PC-9 (cell line): ENCODE measurements at regions not wholly inside any gene's neighbourhood (a gene's known extent, or its start where the extent isn't known, plus 50 kb on each side); places are given as distances from the start of the nearest gene placed in this dataset.

Experiments used
- BruUV-seq: library from RNA; stranded (reverse); fragments of 400-500 nt; replicated peaks from 2 replicates; lab custom pipeline; 2021; lab: Mats Ljungman, UMichigan
- CTCF ChIA-PET: fragments of 300-600 bp; sonication (Branson Sonifier 250); formaldehyde crosslinking; loops from one replicate; lab custom pipeline; 2022; ENCODE audit warnings: antibody characterized with exemption; lab: Charles Lee
- POLR2A ChIA-PET: fragments of 300-600 bp; sonication (Branson Sonifier 250); formaldehyde crosslinking; loops from one replicate; lab custom pipeline; 2022; ENCODE audit warnings: antibody characterized with exemption; ENCODE audit not compliant: unreplicated experiment; lab: Charles Lee
- DNase-seq, 2 experiments: peaks; one replicate each; pipeline versions ENCODE4 v3.0.0 to v3.0.0-alpha.2; 2015 to 2022; ENCODE audit warnings: mixed read lengths in 1 of 2
- H2AFZ ChIP-seq: fragments of 200-600 bp; sonication (generic); 2 replicates; pipeline ENCODE4 v1.8.1; 2017; ENCODE audit warnings: antibody characterized with exemption
- H3F3A ChIP-seq: fragments of 200-600 bp; sonication (generic); 2 replicates; pipeline ENCODE4 v1.8.1; 2017; ENCODE audit warnings: antibody characterized with exemption, mild to moderate bottlenecking, low read depth; ENCODE audit not compliant: insufficient read depth
- H3K27ac ChIP-seq: fragments of 200-600 bp; sonication (generic); 2 replicates; pipeline ENCODE4 v1.6.1; 2016; ENCODE audit warnings: mixed run types
- H3K27me3 ChIP-seq: fragments of 200-600 bp; sonication (generic); 2 replicates; pipeline ENCODE4 v1.6.1; 2016; ENCODE audit warnings: low read depth, mixed run types; ENCODE audit not compliant: insufficient read depth
- H3K36me3 ChIP-seq: fragments of 200-600 bp; sonication (generic); 2 replicates; pipeline ENCODE4 v1.6.1; 2016; ENCODE audit warnings: low read depth, mixed run types
- H3K4me1 ChIP-seq: fragments of 200-600 bp; sonication (generic); replicated peaks from 2 replicates; pipeline ENCODE4 v1.6.1; 2016; ENCODE audit warnings: mixed run types; ENCODE audit not compliant: insufficient read depth
- H3K4me2 ChIP-seq: fragments of 200-600 bp; sonication (generic); 2 replicates; pipeline ENCODE4 v1.6.1; 2017; ENCODE audit warnings: mixed run types
- H3K4me3 ChIP-seq: fragments of 200-600 bp; sonication (generic); 2 replicates; pipeline ENCODE4 v1.6.1; 2016; ENCODE audit warnings: mixed run types
- H3K79me2 ChIP-seq: fragments of 200-600 bp; sonication (generic); 2 replicates; pipeline ENCODE4 v1.6.1; 2017; ENCODE audit warnings: low read depth, mixed run types
- H3K9me2 ChIP-seq: fragments of 200-600 bp; sonication (generic); 2 replicates; pipeline ENCODE4 v1.8.1; 2017; ENCODE audit warnings: mild to moderate bottlenecking; ENCODE audit not compliant: insufficient read depth
- H3K9me3 ChIP-seq: fragments of 200-600 bp; sonication (generic); 2 replicates; pipeline ENCODE4 v1.8.1; 2016; ENCODE audit warnings: low read depth; ENCODE audit not compliant: insufficient read depth
- H4K20me1 ChIP-seq: fragments of 200-600 bp; sonication (generic); 2 replicates; pipeline ENCODE4 v1.8.1; 2017; ENCODE audit not compliant: insufficient read depth
- EZH2 ChIP-seq: fragments of 200-600 bp; sonication (generic); IDR thresholded peaks from 2 replicates; pipeline ENCODE4 v1.8.0; 2017; ENCODE audit warnings: antibody characterized with exemption, low read depth
- intact Hi-C: fragments of 100-400 bp; cut with micrococcal nuclease; formaldehyde crosslinking; loops from one replicate; pipeline ENCODE4 v1.10.0; 2022; ENCODE audit not compliant: unreplicated experiment
- TF ChIP-seq, protein P1 (sequence below): fragments of 200-600 bp; sonication (generic); conservative IDR thresholded peaks from 2 replicates; pipeline ENCODE4 v1.6.1; 2017; ENCODE audit warnings: mixed run types, antibody characterized with exemption, mild to moderate bottlenecking, moderate library complexity

DNA sequence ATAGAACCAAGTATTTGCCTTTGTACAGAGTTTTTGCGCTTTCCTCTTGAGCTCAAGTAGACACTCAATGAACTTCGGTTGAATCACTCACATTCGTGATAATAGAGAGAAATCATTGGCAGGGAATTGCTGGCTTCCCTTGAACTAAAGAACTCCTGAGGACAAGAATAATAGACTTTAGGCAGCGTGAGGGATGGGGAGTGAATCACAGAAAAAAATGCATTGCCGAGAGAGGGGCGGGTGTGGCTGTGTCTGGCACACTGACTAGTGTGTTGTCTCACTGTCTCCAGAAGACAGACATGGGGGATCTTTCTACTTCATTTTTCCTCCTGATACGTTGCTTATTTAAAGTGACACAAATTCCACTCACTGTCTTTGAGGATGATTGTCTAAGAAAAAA is 805.2 kb downstream of the BCL11B start:
- no peak overlapping the region for H3K4me2 ChIP-seq
- BruUV-seq, result no TSS peak
- H3K27me3 ChIP-seq, result peaks cover 4% of the 10 kb centered on the region; the same call in 1 of the 2 replicates
- H4K20me1 ChIP-seq, result no peaks in the 10 kb centered on the region
- no peaks in the 10 kb centered on the region for H3K9me3 ChIP-seq
- no peaks in the 10 kb centered on the region for H3F3A ChIP-seq
- no peaks in the 10 kb centered on the region for H3K4me1 ChIP-seq
- no peak for DNase-seq
- H3K36me3 ChIP-seq, result no peaks in the 10 kb centered on the region
- no peaks in the 10 kb centered on the region for H3K79me2 ChIP-seq
- CTCF ChIA-PET, result no interaction called here
- no peak overlapping the region for H3K27ac ChIP-seq
- TF ChIP-seq, protein P1, sequence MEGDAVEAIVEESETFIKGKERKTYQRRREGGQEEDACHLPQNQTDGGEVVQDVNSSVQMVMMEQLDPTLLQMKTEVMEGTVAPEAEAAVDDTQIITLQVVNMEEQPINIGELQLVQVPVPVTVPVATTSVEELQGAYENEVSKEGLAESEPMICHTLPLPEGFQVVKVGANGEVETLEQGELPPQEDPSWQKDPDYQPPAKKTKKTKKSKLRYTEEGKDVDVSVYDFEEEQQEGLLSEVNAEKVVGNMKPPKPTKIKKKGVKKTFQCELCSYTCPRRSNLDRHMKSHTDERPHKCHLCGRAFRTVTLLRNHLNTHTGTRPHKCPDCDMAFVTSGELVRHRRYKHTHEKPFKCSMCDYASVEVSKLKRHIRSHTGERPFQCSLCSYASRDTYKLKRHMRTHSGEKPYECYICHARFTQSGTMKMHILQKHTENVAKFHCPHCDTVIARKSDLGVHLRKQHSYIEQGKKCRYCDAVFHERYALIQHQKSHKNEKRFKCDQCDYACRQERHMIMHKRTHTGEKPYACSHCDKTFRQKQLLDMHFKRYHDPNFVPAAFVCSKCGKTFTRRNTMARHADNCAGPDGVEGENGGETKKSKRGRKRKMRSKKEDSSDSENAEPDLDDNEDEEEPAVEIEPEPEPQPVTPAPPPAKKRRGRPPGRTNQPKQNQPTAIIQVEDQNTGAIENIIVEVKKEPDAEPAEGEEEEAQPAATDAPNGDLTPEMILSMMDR, result no peak
- TF ChIP-seq EZH2, result no peak
- POLR2A ChIA-PET, result no interaction called here
- intact Hi-C loops, result no loop called here
- no peaks in the 10 kb centered on the region for H3K9me2 ChIP-seq
- H2AFZ ChIP-seq, result no peak overlapping the region
- no peak overlapping the region for H3K4me3 ChIP-seq

DNA sequence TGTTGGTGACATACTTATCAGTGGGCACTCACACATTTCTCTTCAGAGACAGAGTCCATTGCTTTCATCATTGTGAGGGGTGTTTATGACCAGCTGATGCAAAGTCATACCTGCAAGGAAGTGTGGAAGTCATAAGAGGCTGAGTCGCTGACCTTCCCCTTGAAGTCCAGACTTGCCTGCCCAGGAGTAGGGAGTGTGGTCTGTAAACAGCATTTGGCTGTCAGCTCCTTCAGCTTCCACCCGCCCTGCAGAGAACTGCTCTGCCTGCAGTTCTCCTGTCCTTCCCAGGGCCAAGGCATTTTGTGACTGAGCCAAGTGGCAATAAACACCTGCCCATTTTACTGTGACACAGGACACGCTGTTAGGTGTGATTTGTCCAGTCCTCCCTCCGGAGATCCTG is 801.3 kb downstream of the BCL11B start:
- Histone ChIP-seq H3K27ac (no peak overlapping the region), H3F3A (no peaks in the 10 kb centered on the region), H3K4me2 (no peak overlapping the region), H3K79me2 (no peaks in the 10 kb centered on the region), H4K20me1 (no peaks in the 10 kb centered on the region), H2AFZ (no peak overlapping the region), H3K4me3 (no peak overlapping the region), H3K9me3 (no peaks in the 10 kb centered on the region), H3K36me3 (no peaks in the 10 kb centered on the region), H3K27me3 (peaks cover 4% of the 10 kb centered on the region; the same call in 1 of the 2 replicates), H3K4me1 (no peaks in the 10 kb centered on the region), H3K9me2 (no peaks in the 10 kb centered on the region)
- BruUV-seq, result no TSS peak
- no peak for TF ChIP-seq EZH2
- TF ChIP-seq, protein P1, result no peak
- intact Hi-C loops, result no loop called here
- POLR2A ChIA-PET, result no interaction called here
- CTCF ChIA-PET, result no interaction called here
- no peak for DNase-seq

DNA sequence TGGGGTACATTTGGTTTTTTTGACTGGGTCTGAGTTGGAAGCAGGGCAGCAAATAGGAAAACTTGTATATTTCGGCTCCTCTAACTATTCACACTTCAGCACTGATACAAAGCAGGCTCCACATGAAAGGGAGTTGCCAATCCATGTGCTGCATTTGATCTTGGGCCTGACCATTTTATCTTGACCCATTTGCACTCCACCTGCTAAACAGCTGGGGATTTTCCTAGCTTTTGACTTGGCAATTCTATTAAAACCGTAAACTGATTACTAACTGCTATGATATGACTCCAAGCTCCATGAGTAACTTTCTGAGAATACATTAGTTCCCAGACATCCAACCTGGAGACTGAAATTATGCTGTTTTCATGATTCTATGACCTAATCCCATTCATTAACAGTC is 797.1 kb downstream of the BCL11B start:
- intact Hi-C loops, result no loop called here
- Histone ChIP-seq H3K9me2 (no peaks in the 10 kb centered on the region), H2AFZ (no peak overlapping the region), H3F3A (no peaks in the 10 kb centered on the region), H3K27me3 (no peaks in the 10 kb centered on the region), H3K27ac (no peak overlapping the region), H3K4me3 (no peak overlapping the region), H3K9me3 (no peaks in the 10 kb centered on the region), H3K4me2 (no peak overlapping the region), H3K4me1 (no peaks in the 10 kb centered on the region), H4K20me1 (no peaks in the 10 kb centered on the region), H3K36me3 (no peaks in the 10 kb centered on the region), H3K79me2 (no peaks in the 10 kb centered on the region)
- DNase-seq, result no peak
- ChIA-PET CTCF (no interaction called here), POLR2A (no interaction called here)
- TF ChIP-seq EZH2, result no peak
- TF ChIP-seq, protein P1, result no peak
- BruUV-seq, result no TSS peak
